Sigmoid colon (tissue), 4 donors: ENCODE measurements at regions not wholly inside any gene's neighbourhood (a gene's known extent, or its start where the extent isn't known, plus 50 kb on each side); places are given as distances from the start of the nearest gene placed in this dataset.

ENCODE experiments used
- CTCF ChIP-seq, 4 experiments: fragments of 450-650 bp in 3 of 4; fragments of 200-600 bp in 1 of 4; IDR thresholded peaks; one replicate each; pipeline ENCODE4 v1.5.1; 2016 to 2019; ENCODE audit warnings: antibody characterized with exemption in 4 of 4, mild to moderate bottlenecking in 3 of 4, moderate library complexity in 2 of 4
- EP300 ChIP-seq, 4 donors: sonication (generic); formaldehyde crosslinking; IDR thresholded peaks; one replicate each; pipeline ENCODE4 v1.6.1; 2017; ENCODE audit warnings: antibody characterized with exemption in 4 of 4
- POLR2A ChIP-seq, 2 donors: fragments of 450-650 bp; IDR thresholded peaks; one replicate each; pipeline ENCODE4 v1.6.1; 2016; ENCODE audit warnings: antibody characterized with exemption in 2 of 2, mild to moderate bottlenecking in 2 of 2, moderate library complexity in 2 of 2
- POLR2AphosphoS5 ChIP-seq, 4 donors: sonication (generic); formaldehyde crosslinking; IDR thresholded peaks; one replicate each; pipeline ENCODE4 v1.6.1; 2017; ENCODE audit warnings: antibody characterized with exemption in 4 of 4

DNA sequence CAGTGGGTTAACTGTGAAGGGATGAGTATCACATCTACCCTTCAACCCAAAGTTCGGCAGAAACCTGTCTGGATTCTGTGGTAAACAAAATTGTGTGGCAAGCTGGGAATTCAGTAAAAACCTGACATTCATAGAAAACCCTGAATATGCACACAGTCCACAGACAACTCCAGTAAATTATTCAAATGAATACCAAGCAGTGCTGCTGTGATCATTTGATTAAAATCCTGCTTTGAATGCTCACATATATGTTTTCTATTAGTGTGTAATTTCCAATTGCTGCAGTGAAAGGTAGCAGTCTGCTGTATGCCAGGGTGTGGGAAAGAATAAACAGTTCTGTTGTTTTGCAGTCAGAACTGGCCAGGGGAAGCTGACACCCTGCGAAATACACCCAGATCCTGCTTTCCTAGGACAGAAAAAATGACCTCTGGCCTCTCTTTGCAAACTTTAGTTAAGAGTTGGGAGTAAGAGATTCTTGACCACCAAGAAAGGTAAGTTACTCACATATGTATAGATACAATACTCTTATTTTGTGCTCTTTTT lies 217.8 kb downstream of the FAM76B start:
- TF ChIP-seq POLR2AphosphoS5 (IDR thresholded peaks at IDR 0.05) (no peak), EP300 (IDR thresholded peaks at IDR 0.05) (no peak), CTCF (IDR thresholded peaks at IDR 0.05) (no peak), POLR2A (IDR thresholded peaks at IDR 0.05) (no peak)
